ENCODE measurements at regions not wholly inside any gene's neighbourhood (a gene's known extent, or its start where the extent isn't known, plus 50 kb on each side); places are given as distances from the start of the nearest gene placed in this dataset.
A peak's percentile ranks its signal among the peaks of the same experiment; 100 is the strongest.

DNA sequence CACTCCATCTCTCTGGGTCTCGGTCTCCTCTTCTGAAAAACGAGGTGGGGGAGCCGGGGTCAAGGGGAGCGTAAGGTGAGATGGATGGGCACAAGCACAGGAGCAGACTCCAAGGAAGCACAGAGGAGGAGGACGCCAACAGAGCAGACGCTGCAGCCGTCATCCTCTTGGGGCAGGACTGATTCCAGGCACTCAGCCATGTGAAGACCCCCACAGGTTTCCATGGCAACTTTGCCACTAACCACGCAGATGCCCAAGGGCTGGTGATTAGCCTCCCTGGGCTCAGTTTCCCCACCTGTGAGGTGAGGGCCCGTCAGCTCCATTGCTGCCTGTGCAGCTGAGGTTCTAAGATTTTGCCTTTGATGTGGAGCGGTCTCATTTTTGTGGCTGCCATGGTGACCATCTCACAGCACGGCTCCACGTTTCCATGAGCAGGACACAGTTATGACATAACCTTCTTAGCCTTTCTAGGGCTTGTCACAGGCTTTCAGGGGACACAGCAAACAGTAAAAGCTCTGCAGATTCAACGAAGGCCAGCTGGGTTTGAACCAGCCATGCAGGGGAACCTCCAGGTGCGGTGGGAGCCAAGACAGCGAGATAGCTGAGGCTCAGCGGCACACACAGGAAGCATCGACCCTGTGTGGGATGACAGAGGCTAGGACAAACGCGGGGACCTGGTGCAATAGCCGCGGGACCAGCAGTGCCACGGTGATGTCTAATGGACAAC is 170.3 kb downstream of the NUP210 start:
- no peak for DNase-seq

DNA sequence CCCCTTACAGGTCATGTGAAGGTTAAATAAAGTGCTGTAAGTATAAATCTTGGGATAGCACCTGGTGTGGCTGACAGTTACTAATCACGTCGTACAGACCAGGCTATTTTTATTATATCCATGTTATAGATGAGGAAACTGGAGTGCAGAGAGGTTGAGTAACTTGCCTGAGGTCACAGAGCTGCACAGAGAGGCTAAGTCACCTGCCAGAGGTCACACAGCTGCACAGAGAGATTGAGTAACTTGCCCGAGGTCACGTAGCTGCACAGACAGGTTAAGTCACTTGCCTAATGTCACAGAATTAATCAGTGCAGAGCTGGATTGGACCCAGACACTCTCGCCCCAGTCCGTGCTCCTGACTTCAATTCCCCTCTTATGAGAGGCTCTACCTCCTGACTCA is 171.5 kb downstream of the NUP210 start:
- DNase-seq: no peak

DNA sequence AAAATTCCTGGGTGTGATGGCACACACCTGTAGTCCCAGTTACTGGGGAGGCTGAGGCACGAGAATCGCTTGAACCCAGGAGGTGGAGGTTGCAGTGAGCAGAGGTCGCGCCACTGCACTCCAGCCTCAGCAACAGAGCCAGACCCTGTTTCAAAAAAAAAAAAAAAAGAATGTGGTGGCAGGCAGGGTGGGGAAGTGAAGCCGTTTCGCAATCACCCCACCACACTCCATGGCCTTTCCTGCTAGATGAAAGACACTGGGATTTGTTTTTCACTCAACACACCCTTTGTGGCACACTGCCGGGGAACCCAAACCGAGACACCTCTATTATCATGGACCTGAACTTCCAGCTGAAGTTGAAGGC is 172.4 kb upstream of the IQSEC1 start:
- DNase-seq: no peak

DNA sequence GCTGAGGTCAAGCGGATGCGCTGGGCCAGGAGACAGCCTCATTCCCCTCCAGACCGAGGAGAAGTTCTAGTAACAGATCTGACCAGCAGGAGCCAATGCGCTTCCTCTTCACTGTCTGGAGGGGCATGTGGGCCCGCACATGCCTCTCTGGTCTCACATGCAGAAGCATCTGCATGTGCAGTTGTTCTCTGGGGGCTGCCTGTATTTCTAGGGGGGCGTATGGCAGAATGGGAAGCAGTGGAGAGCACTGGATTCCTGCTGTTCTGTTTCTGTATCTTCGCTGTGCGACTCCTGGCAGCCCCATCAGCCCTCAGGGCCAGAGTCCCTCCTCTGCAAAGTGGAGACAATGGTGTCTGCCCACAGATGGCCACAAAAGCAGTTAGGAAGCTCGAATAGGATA is 170.4 kb upstream of the IQSEC1 start:
- no peak for DNase-seq

DNA sequence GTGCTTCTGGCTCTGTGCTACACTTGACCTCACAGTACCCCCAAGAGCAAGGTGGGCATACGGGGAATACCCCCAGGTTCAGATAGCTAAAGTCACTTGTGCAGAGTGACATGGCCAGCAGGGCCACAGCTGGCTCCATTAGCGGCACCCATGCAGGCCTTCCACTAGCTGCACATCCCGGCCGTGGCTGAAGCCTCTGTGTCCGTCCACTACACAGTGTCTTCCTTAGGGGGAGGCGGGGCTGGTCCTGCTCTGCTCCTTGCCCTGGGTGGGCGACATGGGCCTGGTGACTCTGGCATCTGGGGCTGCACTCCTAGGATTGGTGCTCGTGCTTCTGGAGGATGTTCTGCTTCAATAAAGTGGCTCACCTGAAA is 169.1 kb upstream of the IQSEC1 start:
- DNase-seq: no peak

DNA sequence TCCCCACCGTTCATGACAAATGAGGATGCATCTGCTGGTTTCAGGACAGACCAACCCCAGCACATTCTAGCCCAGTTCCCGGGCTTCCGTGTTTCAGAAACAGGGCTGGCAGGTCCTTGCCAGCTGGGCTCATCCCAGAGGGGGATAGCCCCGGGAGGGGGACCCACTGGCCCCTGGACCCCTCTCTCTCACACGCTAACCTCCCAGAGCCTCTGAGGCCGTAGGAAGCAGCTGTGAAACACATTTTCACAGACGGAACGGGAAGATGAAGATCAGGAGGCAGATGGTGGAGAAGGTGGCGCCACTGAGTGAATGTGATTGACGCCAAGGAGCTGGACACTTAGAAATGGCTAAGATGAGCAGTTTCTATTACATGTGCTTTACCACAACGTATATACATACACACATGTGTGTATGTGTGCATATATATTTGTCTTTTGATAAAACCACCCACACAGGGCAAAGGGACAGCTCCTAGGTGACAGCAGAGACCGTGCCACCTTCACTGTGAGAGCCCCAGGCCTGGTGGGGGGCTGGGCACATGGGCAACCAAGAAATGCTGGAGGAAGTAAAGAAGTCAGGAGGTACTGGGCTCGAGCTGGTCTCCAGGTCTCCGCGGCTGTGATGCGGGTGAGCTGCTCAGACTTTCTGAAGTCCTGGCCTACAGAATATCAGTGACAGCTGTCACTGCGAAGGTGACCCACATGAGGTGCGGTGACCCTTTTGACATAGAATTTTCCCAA is 168.6 kb upstream of the IQSEC1 start:
- DNase-seq: no peak

DNA sequence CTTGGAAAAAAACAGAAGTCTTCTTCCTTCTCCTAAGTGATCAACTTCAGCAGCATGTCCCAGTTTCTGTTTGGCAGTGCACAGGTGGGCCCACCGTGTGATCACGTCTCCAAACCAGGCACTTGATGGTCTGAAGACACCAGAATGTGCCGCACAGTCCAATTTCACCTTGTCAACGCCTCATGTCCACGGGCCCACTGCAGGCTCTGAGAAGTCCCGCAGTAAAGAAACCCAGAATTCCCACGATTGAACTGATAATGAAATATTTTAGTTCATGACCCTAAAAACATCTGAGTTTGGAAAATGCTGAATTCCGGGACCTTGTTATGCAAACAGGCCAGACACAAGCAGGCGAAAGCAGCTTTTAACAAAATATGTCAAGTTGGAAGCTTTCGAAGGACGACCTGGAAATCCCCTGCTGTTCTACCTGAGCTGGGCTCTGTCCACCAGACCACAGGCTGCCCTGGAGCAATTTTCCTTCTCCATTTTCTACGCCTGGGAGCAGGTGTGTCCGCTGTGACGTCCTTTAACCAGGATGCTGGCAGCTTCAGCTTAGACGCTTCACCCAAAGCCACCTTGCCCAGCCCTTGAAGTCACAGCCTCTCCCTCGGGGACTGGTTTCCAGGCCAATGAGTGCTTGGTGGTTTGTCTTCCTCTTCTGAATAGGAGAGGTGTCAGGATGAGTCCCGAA is 167.8 kb upstream of the IQSEC1 start:
- DNase-seq: no peak

DNA sequence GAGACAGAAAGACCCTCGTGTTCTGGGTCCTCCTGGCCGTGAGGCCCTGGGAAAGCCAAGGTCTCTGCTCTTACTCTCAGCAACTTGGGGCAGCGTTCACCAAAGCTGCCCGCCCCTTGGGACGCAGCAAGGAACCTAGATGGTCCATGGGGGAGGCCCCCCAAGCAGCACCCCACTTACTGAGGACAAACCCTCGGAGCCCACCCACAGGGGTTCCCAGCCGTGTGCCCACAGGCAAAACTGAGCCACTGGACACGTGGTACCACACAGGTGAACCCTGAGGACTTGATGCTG is 166.2 kb upstream of the IQSEC1 start:
- no peak for DNase-seq

DNA sequence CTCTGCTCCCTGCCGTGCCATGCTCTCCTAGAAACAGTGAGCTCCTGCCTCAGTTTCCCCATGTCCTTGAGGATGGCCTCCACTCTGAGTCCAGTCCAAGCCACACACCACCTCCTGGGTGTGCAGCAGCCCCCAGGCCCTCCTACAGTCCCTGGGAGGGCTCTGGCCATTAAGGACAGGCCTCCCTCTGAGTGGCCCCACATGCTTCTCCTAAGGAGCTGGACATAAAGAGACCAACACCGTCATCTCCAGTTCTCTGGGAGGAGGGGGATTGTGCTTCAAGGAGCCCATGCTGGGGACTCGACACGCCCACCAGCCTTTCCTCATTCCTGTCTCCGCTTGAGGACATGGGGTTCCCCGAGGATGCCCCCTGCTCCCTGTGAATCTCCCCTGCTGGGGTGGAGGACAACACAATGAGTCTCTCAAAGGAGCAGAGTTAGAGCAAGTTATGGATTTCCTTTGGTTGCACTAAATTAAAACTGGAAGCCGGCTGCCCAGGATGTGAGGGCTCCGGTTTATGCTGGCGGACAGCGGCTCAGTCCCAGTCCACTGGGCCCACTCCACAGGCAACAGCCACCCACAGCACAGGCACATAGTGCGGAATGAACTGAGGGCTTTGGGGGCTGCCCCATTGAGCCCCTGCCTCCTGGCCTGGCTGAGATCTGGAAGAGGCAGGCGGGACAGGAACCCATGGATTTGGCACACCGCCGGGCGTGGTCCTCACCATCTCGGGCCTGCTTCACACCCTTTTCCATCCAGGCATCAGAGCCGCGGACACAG is 165.6 kb upstream of the IQSEC1 start:
- DNase-seq: no peak

DNA sequence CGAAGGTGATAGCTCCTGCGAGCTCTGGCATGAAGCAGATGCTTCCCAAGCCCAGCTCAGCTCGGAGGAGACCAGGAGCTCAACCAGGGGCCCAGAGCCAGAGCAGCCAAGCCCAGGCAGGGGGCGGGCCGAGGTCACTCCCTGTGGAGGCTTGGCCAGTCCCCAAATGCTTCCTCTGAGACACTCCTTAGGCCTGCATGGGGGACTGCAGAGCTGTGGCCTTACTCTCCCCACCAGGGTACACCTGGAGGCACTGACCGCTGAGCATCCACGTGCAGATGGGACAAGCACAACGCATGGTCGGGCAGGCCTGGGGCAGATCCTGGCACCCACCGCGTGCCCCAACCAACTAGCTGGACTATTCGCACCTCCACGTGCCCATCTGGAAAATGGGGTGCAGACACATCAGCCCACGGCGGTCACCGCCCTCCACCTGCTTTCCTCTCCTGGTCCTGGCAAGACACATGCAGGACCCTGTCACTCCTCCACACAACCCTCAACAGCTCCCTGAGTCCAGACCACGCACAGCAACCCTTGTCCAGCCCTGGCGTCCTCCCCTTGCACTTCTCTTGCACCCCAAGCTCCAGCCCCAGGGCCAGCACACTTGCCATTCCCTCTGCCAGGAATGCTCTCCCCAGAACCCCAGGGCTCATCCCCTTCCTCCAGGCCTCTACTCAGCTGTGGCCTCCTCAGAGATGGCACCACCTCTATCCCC is 164.7 kb upstream of the IQSEC1 start:
- DNase-seq: no peak

DNA sequence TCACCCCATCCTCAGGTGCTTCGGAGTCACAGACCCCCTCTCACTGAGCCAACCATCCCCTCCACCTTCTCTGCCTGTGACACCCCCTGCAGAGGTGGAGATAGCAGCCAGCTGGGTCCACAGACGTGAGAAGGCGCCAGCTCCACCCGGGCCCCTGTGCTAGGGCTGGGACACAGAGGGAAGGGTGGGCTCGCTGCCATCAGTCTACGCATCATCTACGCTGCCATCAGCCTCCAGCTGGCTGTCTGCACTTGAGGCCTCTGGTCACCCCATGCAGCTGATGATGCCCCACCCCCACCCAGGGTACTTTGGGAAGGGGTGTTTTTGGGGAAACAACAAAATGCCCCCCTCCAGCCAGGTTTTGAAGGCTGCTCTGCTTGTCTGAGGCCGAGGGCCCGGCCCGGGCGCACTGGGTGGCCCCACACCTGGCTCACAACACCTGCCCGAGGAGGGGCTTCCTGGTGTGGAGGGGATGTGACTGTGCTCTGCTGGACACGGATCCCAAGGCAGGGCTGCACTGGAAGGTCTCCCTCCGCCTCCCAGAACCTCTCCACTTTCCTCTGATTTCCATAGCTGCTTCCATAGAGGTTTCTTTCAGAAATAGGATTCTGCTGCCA is 163.4 kb upstream of the IQSEC1 start:
- DNase-seq: no peak

DNA sequence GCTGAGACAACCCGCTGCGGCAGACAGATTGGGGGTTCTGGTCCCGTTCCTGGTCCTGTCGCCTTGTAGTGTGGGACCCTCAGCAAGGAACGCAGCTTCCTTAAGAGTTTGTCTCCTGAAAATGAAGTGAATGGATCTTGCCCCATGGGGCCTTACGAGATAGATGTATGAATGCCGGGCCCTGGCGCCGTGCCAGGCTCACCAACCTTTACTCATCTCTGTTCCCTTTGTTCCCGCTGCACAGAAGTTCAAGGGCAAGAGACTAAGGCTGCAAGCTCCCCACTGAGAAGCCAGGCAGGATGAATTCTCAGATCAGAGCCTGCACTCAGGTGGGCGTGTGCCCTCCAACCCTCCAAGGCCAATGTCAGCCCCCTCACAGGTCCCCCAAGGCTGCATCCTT is 162.7 kb upstream of the IQSEC1 start:
- no peak for DNase-seq

DNA sequence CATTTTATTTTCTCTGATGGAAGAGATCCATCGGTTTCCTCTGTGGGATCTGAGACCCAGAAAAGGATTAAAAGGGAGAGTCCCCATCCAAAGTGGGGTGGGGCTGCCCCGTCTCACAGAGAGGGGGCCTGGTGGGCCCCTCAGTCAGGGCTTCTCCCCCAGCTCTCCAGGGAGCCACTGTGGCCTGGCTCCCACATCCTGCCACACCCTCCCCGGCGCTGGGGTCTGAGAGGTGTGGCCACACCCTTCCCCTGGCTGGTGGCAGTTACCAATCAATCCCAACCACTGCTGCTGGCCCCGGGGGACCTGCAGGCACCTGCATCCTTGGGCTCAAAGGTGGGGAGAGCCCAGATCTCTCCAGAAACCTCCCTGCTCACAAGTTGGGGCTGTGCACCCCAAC is 161.8 kb upstream of the IQSEC1 start:
- no peak for DNase-seq

DNA sequence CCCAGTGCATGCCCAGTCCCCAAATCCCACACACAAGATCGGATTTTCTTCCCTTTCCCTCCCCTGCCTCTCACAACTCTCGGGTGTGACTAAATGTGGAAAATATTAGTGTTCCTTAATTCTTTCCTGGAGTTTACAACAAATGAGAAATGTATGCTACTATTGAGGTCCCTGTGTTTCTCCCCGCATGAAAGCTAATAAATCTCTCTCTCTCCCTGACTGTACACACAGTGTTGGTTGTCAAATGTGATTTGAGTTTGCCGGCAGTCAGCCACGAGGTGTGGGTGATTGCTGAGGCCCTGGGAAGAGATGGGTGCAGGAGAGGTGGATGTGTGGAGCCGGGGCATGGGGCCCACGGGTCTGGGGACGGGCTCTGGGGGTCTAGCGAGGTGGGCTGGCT is 161.4 kb upstream of the IQSEC1 start:
- DNase-seq: no peak

DNA sequence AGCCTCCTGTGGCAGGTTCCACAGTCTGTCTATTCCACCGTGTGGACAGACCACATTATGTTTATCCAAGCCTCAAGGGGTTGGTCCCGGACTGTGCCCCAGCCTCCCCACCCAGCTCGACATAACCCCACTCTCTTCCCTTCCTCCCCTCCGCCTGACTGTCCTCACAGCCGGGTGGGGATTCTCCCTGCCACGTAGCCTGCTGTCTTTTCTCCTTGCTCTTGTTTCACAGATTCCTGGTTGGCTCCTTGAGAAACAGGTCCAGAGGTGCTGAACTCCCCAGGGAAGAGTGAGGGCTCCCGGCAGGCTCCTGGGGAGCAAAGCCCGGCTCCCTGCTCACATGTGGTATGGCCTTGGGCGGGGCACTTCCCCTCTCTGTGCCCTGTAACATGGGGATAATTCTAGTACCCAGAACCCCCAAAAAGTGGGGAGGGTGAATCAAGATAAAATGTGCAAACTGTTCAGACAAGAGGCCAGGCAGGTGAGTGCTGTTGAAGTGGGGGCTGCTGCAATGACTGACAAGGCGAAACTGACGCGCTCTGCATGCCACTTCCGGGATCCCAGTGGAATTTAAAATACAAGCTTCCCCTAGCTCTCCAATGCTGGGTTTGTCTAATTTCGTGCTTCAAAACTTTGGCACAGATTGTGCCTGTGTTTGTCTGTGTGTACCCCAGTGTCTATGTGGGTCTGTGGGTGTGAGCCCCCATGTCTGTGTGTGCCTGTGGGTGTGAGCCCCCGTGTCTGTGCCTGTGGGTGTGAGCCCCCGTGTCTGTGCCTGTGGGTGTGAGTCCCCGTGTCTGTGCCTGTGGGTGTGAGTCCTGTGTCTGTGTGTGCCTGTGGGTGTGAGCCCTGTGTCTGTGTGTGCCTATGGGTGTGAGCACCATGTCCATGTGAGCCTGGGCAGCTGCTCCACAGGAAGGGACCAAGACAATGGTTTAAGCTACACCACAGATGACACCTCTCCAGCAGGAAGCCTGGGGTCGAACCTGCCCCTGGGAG is 160.6 kb upstream of the IQSEC1 start:
- DNase-seq: no peak

DNA sequence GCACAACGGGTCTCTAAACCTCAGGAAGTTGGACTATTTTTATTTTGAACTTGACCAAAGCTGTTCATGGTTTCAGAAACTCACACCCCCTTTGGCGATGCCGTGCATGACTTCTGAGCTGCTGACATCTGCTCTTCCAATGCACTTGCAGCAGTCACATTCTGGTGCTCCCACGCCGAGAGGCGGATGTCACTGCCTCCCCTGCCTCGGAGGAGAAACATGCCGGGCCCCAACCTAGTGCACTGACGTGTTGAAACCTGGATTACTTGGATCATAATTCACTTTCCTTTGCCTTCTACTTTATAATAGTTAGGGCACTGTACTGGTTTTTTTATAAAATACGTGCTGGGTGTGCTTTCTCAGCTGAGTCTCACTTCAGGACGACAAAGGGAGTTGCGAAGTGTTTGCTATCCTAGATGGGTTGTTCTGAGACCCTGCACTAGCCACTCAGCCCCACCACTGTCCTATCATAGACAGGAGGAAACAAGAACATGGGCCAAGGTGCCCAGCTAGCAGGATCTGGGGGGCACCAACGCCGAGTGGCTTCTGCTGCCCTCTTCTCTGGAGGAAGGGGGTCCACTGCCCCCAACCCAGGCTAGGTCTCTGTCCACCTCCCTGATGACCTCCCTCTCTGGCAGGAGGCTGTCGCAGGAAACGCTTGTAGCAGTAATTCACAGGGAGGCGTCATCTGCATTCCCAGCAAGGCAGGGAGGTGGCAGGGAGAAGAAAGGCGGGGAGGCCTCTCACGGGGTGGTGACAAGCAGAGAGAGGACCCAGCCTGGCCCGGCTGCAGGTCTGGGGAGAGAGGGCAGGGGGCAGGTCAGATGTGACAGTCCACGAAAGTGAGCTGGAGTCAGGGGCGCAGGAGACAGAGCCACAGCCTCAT is 158.8 kb upstream of the IQSEC1 start:
- DNase-seq: peak in 1 of 58 donors; percentile 12

DNA sequence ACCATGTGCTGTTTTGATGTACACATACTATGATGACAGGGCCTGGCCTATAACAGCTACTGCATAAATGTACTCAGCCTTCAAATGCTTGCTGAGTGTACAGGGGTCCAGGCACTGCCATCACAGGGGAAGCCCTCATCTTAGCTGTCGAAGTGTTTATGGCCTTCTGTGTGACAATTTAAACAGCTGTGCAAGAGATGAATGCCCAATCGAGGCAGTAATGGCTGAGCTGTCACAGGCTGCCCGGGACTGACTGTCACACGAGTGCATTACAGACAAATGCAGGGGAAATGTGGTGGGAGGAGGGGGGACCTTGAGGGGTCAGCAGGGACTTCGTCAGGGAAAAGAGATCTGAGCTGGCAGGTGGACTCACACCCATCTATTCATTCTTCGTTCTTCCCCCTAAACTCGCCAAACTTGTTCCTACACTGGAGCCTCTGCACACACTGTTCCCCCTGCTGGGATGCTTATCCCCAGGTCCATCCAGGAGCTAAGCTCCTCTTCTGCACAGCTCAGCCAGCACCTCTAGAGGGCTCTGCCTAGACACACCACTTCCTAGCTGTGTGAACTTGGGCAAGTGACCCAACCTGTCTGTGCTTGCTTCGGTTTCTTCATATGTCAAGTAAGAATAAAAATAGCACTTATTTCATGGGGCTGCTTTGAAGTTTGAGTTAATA is 156.2 kb upstream of the IQSEC1 start:
- no peak for DNase-seq

DNA sequence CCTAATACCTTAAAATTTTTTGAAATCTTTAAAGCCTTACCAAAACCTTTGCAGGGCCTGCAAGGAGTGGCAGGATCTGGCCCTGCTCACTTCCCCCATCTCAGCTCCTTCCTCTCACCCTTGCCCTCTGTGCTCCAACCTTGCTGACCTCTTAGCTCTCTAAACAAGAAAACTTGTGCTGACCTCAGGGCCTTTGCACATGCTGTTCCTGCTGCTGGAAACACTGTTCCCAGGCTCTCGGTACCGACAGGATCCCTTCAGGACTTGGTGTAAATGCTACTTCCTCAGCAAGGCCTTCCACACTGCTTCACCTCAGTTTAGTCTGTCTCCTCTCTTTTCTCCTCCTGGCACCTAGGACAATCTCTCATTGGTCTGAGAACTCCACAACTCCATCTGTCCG is 155.4 kb upstream of the IQSEC1 start:
- no peak for DNase-seq

Data from anterior cingulate cortex (tissue), 58 donors.